Adipocyte (in vitro differentiated cells): ENCODE measurements at regions not wholly inside any gene's neighbourhood (a gene's known extent, or its start where the extent isn't known, plus 50 kb on each side); places are given as distances from the start of the nearest gene placed in this dataset.
A peak's percentile ranks its signal among the peaks of the same experiment; 100 is the strongest.

Experiments used
- DNase-seq: peaks from one replicate; pipeline ENCODE4 v3.0.0-alpha.2; 2015; ENCODE audit warnings: low read depth
- H3K27me3 ChIP-seq: replicated peaks from 2 replicates; pipeline ENCODE4 v1.7.0; 2013; ENCODE audit warnings: mild to moderate bottlenecking, low read length, moderate library complexity; ENCODE audit not compliant: control insufficient read depth, insufficient read depth
- H3K36me3 ChIP-seq: 2 replicates; pipeline ENCODE4 v1.7.0; 2013; ENCODE audit warnings: low read length, mild to moderate bottlenecking, moderate library complexity; ENCODE audit not compliant: control insufficient read depth, insufficient read depth, severe bottlenecking
- H3K4me1 ChIP-seq: 2 replicates; pipeline ENCODE4 v1.7.0; 2013; ENCODE audit warnings: mild to moderate bottlenecking, low read length, moderate library complexity; ENCODE audit not compliant: control insufficient read depth, insufficient read depth
- H3K4me3 ChIP-seq: 2 replicates; pipeline ENCODE4 v1.7.0; 2013; ENCODE audit warnings: mild to moderate bottlenecking, low read length, moderate library complexity
- H3K9ac ChIP-seq: 2 replicates; pipeline ENCODE4 v1.7.0; 2013; ENCODE audit warnings: mild to moderate bottlenecking, low read length, moderate library complexity
- H3K9me3 ChIP-seq: 2 replicates; pipeline ENCODE4 v1.7.0; 2013; ENCODE audit warnings: mild to moderate bottlenecking, low read length, moderate library complexity; ENCODE audit not compliant: control insufficient read depth

DNA sequence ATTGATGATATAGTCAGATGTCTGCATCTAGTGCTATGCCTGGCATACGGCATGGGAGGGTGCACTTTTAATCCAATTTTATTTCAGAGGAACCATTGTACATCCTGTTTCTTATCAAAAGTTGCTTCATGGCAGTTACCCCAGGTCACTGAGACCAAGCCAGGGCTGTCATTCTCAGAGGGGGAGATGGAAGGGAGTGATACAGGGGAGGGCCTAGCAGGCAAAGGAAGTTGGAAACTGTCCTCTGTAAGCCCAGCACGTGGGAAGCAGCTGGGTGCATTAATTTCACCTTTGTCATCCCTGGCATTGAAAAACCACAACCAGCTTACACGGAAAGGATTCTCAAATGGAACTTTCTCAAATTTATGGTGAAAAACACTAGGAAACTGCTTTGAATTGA lies 458.7 kb upstream of the ADAMTS5 start:
- peak; percentile 36 for DNase-seq
- H3K36me3 ChIP-seq = no peaks in the 10 kb centered on the region
- peaks cover 67% of the 10 kb centered on the region for H3K4me1 ChIP-seq
- H3K9ac ChIP-seq = peak overlapping the region; percentile 6
- H3K27me3 ChIP-seq = no peaks in the 10 kb centered on the region
- no peaks in the 10 kb centered on the region for H3K9me3 ChIP-seq
- H3K4me3 ChIP-seq = no peak overlapping the region

DNA sequence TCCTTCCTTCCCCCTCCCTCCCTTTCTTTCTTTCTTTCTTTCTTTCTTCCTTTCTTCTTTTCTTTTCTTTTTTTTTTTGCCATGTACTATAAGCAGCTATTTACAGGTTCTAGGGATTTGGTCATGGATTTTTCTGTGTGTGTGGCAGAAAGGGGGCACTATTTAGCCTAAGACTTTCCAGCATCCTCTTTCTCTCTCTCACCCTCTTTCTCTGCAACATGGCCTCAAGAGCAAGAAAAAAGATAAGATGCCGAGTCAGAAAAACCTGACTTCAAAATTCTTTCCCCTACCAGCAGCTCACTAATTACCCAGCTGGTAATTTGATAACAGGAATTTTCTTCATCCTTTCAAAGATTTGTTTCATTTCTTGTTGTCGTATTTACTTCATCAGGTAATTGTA lies 458.3 kb upstream of the ADAMTS5 start:
- Histone ChIP-seq H3K4me1 (peaks cover 63% of the 10 kb centered on the region), H3K27me3 (no peaks in the 10 kb centered on the region), H3K4me3 (no peak overlapping the region), H3K9me3 (no peaks in the 10 kb centered on the region), H3K36me3 (no peaks in the 10 kb centered on the region), H3K9ac (peak overlapping the region; percentile 6)
- no peak for DNase-seq

DNA sequence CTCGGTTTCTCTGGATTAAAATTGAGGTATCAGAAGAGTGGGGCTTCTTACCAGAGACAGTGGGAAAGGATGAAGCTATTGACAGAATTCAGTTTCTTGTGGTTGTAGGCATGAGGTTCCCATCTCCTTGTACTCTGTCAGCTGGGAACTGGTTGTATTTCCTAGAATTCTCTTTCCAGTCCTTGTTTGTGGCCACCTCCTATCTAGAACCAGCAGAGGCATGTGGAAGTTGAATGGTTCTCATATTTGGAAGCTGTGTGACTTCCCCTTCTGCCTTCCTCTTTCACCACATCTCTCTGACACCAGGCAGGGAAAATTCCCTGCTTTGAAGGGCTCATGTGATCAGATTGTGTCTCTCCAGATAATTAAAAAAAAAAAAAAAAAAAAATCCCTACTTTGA lies 457.7 kb upstream of the ADAMTS5 start:
- H3K4me1 ChIP-seq = peaks cover 61% of the 10 kb centered on the region
- H3K9me3 ChIP-seq = no peaks in the 10 kb centered on the region
- peak overlapping the region; percentile 74 for H3K9ac ChIP-seq
- no peaks in the 10 kb centered on the region for H3K27me3 ChIP-seq
- H3K36me3 ChIP-seq = no peaks in the 10 kb centered on the region
- H3K4me3 ChIP-seq = no peak overlapping the region
- DNase-seq = no peak

DNA sequence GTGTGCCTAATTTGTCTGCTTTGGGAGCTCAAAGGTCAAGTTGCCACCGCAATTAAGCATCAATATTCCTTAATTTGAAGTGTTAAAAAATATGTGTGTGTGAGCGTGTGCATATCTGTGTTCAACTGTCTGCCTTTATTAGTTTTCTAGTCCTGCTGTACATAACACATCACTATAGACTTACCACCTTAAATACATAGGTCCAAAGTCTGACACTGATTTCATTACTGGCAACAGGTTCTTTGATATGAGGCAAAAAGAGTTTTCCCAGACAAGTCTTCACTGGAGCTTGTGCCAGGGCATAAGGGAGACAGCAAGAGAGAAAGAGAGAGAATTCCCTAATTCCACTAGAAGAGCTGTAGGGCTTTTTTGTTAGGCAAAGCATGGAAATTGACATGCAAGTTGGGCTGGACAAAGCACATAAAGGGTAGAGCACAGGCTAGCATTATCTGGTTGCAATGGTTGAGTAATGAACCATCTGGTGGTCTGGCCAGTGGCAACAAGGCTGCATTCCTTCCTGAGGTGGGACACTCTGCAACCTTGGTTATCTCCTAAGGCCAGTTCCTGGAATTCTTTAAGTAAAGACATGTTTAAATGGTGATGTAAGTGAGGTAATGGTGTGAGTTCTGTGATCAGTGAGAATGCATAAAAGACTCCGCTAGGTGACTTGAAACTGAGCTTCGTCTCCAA lies 457.2 kb upstream of the ADAMTS5 start:
- Histone ChIP-seq H3K4me1 (peaks cover 60% of the 10 kb centered on the region), H3K36me3 (no peaks in the 10 kb centered on the region), H3K9me3 (no peaks in the 10 kb centered on the region), H3K9ac (peak overlapping the region; percentile 74), H3K27me3 (no peaks in the 10 kb centered on the region), H3K4me3 (no peak overlapping the region)
- peak; percentile 38 for DNase-seq

DNA sequence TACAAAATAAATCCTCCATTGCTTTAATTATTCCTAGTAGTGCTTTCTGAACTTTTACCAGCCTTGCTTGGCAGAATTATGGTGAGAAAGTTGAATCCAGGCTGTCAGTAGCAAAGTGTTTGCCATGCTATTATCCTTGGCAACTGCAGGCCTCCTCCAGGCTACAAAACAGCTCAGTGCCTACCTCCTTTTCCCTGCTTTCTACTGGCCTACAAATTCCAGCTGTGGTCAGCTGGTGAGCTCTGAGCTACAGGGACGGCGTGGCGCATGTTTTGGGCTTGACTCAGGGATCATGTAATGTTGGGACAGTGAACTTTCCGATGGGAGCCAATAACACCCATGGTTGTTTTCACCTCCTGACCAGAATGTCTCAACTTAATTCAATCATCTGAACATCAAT lies 456.1 kb upstream of the ADAMTS5 start:
- H3K4me3 ChIP-seq = no peak overlapping the region
- H3K27me3 ChIP-seq = no peaks in the 10 kb centered on the region
- H3K36me3 ChIP-seq = no peaks in the 10 kb centered on the region
- DNase-seq = peak; percentile 87
- H3K4me1 ChIP-seq = peaks cover 63% of the 10 kb centered on the region
- no peaks in the 10 kb centered on the region for H3K9me3 ChIP-seq
- peak overlapping the region; percentile 73 for H3K9ac ChIP-seq

DNA sequence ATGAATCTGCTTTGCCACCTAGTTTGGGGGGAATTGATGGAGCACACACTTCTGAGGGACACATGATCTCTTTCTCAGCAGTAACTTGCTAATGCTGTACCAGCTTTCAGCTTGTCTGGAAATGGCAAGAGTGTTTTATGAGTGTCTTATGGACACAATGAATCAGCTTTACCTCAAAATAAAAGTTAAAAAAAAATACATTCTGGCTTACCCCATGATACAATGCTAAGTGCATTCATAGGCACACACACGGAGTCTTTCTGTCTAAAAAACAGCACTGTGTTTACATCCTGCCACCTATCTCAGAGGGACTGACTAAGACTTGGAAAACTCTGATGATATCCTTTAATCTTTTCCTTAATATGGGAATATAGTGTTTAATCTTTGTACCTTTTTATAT lies 455.5 kb upstream of the ADAMTS5 start:
- Histone ChIP-seq H3K9ac (peak overlapping the region; percentile 73), H3K36me3 (no peaks in the 10 kb centered on the region), H3K4me3 (no peak overlapping the region), H3K9me3 (no peaks in the 10 kb centered on the region), H3K4me1 (peaks cover 69% of the 10 kb centered on the region), H3K27me3 (no peaks in the 10 kb centered on the region)
- no peak for DNase-seq

DNA sequence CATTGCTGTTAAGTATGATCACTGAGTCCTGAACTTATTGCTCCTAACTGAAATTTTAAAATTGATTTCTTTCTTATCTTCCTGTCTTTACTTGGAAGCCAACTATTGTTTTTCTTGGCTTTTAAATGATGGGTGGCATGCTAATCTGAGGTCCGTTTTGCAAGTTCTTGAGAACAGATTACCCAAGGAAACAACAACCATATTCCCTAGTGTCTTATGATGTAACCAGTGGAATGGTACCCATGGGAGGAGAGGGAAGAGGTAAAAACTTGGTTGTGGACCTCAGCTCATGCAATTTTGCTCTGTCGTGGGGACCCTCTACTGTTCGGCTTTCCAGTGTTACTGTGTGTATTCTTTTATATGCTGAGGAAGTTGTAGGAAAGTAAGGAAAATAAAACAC lies 454.8 kb upstream of the ADAMTS5 start:
- Histone ChIP-seq H3K4me3 (no peak overlapping the region), H3K9ac (peak overlapping the region; percentile 73), H3K36me3 (no peaks in the 10 kb centered on the region), H3K4me1 (peaks cover 69% of the 10 kb centered on the region), H3K27me3 (no peaks in the 10 kb centered on the region), H3K9me3 (no peaks in the 10 kb centered on the region)
- DNase-seq = no peak

DNA sequence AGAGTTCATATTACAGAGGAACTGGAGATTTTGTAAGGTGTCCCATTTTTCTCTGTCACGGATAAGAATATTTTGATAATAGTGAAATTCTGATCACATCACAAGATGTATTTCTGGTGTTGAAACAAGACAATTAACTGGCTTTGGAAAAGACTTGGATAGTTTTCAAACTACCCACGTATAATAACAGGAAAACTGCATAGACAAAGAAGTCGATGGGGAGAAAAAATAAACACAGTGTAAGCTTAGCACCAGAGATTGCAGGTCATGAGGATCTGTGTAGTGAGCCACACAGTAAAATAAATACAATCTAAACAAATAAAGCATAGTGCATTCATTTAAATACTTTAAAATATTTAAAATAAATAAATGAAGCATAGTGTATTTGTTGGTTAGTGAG lies 452.3 kb upstream of the ADAMTS5 start:
- H3K9ac ChIP-seq = peak overlapping the region; percentile 53
- DNase-seq = no peak
- peaks cover 49% of the 10 kb centered on the region for H3K4me1 ChIP-seq
- no peak overlapping the region for H3K4me3 ChIP-seq
- no peaks in the 10 kb centered on the region for H3K36me3 ChIP-seq
- H3K27me3 ChIP-seq = no peaks in the 10 kb centered on the region
- peaks cover 5% of the 10 kb centered on the region for H3K9me3 ChIP-seq

DNA sequence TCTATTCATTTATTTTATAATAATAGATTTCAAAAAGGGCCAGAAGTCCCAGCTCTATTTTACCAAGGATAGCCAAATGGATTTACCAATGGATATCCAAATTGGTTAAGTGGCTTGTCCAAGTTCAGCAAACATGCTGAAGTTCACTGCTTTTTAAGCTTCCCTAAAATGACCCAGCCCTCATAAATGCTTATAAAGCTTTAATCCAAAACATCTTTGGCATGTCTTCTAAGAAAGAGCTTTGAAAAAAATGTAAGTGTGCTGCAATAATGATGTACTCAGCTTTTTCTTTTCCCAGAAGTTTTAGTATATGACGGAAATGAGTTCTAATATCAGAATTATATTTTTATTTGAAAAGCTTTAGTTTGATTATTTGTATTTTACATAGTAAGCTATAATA lies 451.5 kb upstream of the ADAMTS5 start:
- no peaks in the 10 kb centered on the region for H3K27me3 ChIP-seq
- no peaks in the 10 kb centered on the region for H3K36me3 ChIP-seq
- H3K9ac ChIP-seq = peak overlapping the region; percentile 53
- peaks cover 5% of the 10 kb centered on the region for H3K9me3 ChIP-seq
- DNase-seq = peak; percentile 49
- H3K4me3 ChIP-seq = no peak overlapping the region
- H3K4me1 ChIP-seq = peaks cover 41% of the 10 kb centered on the region

DNA sequence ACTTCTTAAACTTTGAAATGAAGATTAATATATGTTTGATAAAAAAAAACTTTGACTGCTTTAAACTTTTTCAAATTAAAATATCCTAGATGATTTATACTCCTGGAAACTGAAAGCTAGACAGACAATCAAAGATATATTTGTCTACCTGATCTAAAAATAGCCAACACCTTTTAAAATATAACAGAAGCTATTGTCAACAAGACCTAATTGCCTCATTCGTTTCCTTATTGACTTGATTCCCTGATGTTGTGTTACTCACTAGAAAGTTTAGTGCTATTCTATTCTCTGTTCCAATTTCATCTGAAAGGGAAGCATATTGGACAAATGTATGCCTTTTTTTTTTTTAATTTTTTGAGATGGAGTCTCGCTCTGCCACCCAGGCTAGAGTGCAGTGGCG lies 445.6 kb upstream of the ADAMTS5 start:
- Histone ChIP-seq H3K36me3 (no peaks in the 10 kb centered on the region), H3K4me3 (no peak overlapping the region), H3K4me1 (peaks cover 7% of the 10 kb centered on the region), H3K9me3 (peaks cover 5% of the 10 kb centered on the region), H3K9ac (no peak overlapping the region), H3K27me3 (no peaks in the 10 kb centered on the region)
- no peak for DNase-seq

DNA sequence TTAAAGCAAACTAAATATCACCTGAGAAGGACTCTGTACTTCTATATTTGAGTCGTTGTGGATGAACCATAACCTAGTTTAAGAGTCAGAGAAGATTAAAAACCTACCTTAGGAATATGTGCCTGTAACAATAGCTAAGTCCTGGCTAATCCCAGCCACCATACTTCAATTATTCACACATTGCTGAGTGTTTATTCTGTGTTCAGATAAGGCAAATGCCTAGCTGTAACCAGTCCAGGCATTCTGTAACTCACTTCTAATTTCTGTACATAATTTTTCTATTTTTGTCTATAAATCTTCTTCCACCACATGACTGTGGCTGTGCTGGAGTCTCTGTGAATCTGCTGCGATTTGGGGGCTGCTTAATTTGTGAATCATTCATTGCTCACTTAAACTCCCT lies 441.9 kb upstream of the ADAMTS5 start:
- Histone ChIP-seq H3K9ac (no peak overlapping the region), H3K27me3 (no peaks in the 10 kb centered on the region), H3K4me3 (no peak overlapping the region), H3K36me3 (no peaks in the 10 kb centered on the region), H3K9me3 (no peaks in the 10 kb centered on the region), H3K4me1 (peaks cover 26% of the 10 kb centered on the region)
- no peak for DNase-seq

DNA sequence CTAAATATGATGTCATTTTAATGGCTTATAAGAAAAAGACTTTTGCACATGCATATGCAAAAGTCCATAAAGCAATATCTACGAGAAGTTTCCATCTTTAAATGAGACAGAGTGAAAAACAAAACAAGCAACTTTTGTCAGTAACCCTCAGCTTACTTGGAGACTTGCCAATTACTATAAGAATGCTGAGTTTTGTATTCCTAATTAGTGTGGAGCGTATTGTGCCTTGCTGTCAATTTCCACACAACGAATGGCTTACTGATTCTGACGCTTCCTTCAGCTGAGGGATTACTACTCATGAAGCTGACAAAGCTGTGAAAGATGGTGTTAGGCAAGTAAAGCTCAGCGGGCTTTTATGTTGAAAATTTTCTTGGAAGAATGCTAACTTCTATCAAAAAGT lies 440.4 kb upstream of the ADAMTS5 start:
- Histone ChIP-seq H3K36me3 (no peaks in the 10 kb centered on the region), H3K4me1 (peaks cover 26% of the 10 kb centered on the region), H3K4me3 (peak overlapping the region; percentile 6), H3K9me3 (no peaks in the 10 kb centered on the region), H3K27me3 (no peaks in the 10 kb centered on the region), H3K9ac (peak overlapping the region; percentile 70)
- no peak for DNase-seq
